SU-DHL-6 (cell line): ENCODE measurements at regions not wholly inside any gene's neighbourhood (a gene's known extent, or its start where the extent isn't known, plus 50 kb on each side); places are given as distances from the start of the nearest gene placed in this dataset.

Source experiments
- EZH2phosphoT487 ChIP-seq: fragments of 200-600 bp; sonication (generic), shearing (Covaris generic); conservative IDR thresholded peaks from 2 replicates; pipeline ENCODE4 v1.6.1; 2018; ENCODE audit warnings: mild to moderate bottlenecking, antibody characterized with exemption, low read length, moderate library complexity, mixed read lengths
- TF ChIP-seq, protein P1 (sequence below): fragments of 200-600 bp; sonication (generic); IDR thresholded peaks from one replicate; pipeline ENCODE4 v1.5.1; 2017; ENCODE audit warnings: antibody characterized with exemption, mild to moderate bottlenecking, low read length, moderate library complexity; ENCODE audit not compliant: insufficient read depth, poor library complexity, severe bottlenecking

DNA sequence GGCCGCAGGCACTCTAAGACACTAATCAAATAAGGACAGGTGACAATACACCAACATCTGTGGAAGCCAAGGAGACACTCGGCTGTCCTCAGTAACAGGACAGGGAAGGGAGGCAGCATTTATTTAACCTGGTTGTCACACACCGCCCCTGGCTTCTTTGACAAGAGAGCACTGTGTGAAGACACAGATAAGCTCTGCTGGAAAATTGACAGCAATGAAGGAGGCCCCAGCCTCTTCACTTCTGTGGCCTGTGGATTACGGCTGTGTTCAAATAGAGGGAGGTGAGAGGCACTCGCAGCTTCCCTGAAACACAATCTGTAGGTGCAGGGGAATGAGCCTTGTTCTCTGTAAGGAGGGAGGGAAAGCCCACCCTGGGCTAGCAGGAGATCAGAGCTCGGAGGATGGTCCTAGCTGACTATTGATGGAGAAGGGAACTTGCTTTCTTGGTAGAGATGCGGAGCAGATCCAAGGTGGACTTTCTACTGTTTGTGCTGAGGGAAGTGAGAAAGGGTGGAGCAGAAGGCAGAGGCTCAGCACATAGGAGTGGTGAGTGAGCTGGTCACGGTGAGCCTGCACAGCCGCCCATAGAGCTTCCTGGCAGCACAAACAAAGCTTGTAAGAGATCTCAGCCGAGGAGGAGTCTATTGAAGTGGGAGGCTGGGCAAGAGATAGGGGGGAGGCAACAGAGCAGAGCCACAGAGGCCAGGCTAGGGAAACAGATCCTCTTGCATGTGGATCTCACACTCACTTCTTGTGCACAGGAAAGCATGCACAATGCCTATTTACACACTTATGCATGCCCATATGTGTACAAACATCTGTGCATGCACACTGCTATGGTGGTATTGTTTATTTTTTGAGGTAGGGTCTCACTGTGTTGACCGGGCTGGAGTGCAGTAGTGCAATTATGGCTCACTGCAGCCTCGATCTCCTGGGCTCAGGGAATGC is 114.6 kb upstream of the THY1 start:
- TF ChIP-seq, protein P1, sequence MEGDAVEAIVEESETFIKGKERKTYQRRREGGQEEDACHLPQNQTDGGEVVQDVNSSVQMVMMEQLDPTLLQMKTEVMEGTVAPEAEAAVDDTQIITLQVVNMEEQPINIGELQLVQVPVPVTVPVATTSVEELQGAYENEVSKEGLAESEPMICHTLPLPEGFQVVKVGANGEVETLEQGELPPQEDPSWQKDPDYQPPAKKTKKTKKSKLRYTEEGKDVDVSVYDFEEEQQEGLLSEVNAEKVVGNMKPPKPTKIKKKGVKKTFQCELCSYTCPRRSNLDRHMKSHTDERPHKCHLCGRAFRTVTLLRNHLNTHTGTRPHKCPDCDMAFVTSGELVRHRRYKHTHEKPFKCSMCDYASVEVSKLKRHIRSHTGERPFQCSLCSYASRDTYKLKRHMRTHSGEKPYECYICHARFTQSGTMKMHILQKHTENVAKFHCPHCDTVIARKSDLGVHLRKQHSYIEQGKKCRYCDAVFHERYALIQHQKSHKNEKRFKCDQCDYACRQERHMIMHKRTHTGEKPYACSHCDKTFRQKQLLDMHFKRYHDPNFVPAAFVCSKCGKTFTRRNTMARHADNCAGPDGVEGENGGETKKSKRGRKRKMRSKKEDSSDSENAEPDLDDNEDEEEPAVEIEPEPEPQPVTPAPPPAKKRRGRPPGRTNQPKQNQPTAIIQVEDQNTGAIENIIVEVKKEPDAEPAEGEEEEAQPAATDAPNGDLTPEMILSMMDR, result no peak
- TF ChIP-seq EZH2phosphoT487, result no peak
